ENCODE measurements at regions not wholly inside any gene's neighbourhood (a gene's known extent, or its start where the extent isn't known, plus 50 kb on each side); places are given as distances from the start of the nearest gene placed in this dataset.
A peak's percentile ranks its signal among the peaks of the same experiment; 100 is the strongest.

DNA sequence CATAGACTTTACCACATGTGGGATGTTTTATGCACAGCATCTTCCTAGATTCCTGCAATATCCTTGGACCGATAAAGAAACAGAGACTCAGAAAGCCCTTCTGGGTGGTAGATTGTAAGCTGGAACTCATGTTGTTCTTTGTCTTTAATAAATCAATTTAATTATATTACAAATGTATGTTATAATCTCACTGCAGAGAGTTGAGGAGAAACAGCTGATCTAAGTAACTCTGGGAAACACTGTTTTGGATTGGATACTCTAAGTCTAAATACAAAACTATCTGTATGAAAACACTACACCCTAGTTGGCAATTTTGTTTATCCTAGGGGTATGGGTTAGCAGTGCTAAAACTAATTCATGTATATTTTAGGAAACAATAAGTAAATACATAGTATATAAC is 1015.2 kb downstream of the XPNPEP1 start:
- DNase-seq = no peak

DNA sequence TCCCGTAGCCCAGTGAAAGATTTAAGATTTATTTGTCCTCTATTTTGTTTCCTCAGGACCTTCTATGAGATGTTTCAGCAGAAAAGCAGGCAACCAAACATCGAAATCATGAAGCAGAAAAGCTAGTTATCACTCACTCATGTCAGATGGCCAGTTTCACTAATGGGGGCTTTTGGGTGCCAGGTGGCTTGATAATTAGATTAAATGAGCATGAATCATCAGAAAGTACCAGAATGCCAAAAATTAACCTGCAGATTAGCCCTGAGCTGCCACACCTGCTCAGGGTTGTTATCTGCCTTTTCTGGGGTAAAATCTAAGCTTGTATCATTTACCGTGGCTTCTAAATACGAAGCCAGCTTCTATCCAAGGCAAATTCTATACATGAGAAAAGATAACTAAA is 1017.5 kb downstream of the XPNPEP1 start:
- DNase-seq = no peak

DNA sequence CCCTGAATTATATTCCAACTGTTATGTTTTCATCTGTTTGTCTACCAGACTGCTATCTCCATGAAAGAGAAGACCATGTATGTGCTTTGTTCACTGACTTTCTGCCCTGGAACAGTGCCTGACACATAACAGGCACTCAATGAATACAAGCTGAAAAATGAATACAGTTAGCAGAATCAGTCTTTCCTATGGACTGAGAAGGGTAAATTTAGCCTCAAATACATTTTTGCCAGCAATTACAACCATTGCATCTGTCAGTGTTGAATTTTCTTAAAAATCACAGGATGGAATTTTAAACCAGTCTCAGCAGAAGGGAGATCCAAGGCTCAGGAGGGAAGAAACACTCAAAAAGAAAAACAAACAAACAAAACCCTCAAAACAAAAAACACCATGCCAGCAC is 1018.1 kb downstream of the XPNPEP1 start:
- no peak for DNase-seq

DNA sequence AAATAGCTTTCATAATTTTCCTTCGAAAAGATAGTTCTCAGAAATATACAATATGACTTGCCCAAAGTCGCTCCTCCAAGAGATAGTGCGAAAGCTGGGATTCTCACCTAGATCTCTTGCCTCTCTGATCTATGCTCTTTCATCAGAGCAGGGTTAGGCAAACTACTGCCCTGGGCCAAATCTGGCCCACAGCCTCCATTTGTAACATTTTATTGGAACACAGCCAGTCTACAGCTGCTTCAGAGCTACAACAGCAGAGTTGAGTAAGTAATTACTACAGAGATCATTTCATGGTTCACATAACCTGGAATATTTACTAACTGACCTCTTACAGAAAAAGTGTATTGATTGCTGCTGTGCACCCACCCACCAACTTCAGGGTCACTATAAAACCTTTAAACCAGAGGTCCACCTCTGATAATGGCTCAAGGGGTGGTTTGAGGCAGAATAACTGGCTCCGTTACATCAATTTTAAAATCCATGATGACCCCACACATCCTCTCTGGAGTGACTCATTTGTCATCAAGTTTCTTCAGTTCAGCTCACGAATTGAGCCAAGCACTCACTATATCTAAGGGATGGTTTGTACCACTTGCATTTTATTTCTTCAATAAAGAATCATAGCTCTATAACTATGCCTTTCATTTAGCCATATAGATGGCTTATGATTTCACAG is 1019.0 kb downstream of the XPNPEP1 start:
- DNase-seq = no peak

DNA sequence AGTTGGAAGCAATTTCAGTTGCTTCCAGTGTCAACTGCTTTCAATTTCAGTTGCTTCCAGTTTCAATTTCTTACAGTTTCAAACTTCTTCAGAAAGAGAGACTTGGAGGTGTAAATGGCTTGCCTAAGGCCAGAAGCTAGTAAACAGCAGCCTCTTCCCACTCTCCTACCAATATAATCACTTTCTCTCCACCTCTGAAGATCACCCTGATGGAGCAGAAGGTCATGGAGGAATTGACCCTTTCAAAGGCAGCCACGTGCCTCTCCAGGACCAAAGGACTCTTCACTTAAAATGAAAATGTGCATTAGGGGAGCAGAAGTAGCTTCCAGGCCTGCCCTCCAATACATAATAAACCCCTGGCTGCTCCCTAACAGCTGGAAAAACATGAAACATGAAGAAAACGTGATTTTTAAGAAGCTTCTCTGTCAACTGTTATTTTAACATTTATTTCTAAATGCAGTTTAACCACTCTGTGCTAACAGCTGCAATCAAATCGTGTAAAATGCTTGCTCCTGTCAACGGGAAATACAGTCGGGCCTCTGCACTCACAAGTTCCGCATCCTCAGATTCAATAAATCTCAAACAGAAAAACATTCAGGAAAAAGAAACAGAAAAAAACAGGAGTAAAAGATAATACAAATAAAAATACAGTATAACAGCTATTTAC is 1020.6 kb downstream of the XPNPEP1 start:
- no peak for DNase-seq

DNA sequence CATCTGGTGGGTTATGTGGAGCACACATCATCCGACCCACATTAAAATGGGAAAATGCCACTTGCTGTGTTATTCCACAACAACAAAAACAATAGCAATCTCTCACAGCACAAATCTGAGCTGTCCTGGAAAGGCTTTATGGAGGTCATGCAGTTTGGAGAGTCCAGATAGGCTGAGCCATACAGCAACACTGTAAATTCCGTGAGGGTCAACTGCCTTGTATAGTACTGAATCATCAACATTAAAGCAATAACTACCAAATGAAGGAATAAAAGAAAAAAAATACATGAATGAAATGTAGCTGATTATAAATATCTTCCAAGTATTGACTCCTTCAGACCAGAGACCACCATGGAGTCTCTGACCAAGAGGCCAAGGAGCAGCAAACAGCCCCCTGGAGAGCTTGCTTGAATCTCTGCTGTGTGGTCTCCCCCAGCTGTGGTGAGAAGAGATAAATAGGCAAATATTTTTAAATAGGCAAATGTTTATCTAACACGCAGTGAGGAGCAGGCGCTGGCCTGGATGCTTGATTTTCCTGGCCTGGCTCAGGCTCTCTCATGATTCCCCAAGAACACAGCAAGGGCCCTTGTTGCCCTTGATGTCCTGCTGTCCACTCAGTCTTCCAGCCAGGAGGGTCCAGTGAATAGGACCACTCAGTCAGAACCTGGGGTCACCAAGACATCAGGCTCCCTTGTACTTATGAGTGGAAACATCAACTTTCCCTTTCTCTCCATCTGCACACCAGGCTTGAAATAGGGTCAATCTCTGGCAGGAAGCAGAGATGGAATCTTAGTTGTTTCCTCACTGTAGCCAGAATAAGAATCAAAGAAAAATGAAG is 1021.3 kb downstream of the XPNPEP1 start:
- DNase-seq = no peak

DNA sequence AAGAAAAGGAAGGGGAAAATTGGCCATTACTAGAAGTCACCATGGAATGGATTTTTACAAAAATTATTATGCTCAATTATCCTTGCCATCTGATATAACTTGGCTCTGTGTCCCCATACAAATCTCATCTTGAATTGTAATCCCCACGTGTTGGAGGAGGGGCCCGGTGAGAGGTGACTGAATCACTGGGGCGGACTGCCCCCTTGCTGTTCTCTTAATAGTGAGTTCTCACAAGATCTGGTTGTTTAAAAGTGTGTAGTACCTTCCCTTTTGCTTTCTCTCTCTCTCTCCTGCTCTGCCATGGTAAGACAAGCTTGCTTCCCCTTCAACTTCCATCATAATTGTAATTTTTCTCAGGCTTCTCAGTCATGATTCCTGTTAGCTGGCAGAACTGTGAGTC is 1023.6 kb downstream of the XPNPEP1 start:
- DNase-seq = no peak

DNA sequence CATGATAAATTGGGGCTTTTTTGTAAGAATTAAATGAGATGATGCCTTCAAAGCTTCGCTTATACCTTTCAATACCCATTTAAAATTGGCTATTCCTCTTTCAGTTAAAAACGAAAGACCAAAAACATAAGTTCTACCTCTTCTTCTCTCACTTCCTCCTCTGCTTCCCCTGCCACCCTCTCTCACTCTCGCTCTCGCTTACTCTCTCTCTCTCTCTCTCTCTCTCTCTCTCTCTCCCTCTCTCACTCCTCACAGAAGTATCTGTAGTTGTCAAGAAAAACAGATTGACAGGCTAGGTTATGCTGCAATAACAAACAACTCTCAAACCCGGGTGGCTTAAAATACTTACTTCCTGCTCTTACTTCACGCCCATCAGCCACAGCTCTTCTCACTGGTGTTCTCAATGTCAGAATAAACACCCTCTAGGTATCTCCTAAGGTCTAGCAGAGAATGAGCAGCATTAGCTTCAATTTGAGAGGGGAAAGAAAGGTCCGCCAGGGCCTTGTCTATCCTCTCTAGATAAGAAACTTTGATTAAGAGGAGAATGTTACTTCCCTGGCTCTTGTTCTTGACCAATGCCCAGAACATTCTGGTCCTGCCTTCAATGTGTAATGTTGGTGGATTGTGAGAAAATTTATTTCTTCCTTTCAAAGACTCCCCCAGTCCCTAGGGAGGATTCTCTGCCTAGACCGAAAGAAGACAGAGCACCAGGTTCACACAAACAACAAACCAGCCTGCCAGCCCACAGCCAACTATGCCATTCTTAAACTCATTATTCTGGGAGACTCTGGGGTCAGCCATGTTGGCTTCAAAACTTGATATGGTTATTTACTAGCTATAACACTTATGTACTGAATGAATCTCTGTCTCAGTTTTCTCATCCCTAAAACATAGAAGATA is 1028.7 kb downstream of the XPNPEP1 start:
- DNase-seq = peak; percentile 84

DNA sequence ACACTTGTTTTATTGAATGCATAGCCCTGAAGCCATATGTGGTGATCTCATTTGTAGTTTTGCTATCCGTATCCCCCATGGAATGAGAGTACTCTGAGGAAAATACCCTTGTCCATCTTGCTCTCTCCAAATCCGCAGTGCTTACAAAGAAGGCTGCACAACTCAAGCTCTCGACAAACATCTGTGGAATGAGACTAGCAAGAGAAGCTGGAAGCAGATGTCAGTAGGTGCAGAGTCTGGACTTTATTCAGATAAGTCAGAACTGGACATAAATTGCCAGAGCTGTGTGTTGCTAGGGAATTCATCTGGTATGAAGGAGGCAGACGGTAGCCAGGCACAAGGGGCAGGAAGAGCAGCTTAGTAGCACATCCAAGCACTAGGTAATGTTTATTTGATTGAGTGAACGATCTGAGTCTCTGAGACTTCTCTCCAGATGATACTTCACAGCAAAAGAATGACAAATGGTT is 1046.2 kb downstream of the XPNPEP1 start:
- no peak for DNase-seq

DNA sequence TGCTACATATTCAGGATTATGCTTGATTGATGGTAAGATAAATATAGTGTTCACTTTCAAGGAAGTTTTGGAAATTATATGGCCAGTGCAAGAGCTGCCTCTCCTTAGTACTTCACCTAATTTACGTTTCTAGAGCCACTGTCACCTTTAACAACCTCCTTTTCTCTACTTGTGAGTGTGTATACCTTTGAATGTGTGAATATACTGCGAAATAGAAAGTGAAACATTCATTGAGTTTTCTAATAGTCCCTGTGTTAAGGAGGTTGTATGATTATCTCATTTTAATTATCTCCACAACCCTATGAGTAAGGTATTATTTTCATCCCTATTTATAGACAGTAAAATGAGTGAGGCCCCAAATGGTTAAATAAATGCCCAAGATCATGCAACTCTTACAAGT is 1050.5 kb downstream of the XPNPEP1 start:
- DNase-seq = no peak

DNA sequence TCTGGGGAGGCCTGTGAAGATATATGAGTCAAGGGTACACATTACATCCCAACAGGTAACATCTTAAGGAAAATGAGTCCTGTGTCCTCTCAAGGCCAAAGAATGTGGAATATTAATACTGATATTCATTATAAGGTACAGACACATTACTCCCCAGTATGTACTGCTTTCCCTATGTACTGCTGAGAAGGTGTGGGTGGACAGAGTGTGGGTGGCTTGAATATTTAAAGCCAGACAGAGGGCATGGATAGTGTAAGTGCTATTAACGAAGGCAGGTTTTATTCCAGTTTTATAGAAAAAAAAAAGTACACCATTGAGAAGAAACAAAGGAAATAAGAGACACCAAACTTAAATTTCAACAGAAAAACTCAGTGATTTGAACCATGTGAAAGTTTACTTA is 1054.4 kb downstream of the XPNPEP1 start:
- no peak for DNase-seq

DNA sequence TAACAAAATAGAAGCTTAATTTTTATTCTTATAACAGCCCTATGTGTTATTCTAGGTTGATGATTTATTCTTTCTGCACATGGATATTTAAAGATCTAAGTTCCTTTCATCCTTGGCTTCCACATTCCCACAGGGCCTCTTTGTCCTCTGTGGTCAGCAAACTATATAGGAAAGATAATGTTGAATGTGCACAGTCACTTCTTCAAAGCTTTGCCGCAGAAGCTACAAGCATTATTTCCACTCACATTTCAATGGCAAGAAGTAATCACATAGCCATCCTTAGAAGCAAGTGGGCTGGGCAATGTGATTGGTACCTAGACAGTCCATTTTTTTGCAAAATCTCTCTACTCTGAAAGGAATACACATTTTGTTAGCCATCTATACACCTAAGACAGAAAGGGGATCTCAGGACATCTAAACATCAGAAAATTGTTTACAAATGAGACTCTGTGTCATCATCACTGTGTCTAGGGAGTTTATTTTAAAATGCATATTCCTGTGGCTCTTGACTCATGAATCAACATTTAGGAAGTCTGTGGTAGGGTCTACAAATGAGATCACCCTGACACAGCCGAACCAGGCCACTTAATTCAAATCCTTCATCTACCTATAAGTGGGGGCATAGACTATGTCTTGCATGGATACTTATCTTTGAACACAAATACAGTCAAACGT is 1060.5 kb downstream of the XPNPEP1 start:
- DNase-seq = no peak

DNA sequence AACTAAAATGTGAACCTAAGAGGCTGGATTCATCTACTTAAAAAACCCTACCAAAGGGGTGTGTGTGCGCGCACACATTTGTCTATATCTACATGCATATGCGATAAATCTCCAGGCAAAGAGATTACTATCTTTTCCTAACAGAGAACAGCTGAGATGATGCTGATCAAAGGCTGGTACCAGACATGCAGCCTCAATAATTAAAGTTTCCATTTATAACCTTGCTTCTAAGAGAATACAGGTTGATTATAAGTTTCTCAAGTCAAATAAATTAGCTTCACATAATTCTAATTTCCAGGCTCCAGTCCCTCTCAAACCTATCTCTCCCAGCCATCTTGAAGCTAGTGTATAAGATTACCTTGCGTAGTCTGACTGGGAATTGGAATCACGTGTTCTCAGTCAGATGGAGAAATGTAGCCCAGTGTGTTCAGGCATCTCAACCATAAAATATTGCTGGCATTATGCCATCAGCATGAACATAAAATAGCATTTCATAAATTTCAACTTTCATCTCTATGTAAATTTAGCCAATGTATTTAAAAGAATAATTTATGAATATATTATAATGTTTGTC is 1062.0 kb downstream of the XPNPEP1 start:
- DNase-seq = no peak

DNA sequence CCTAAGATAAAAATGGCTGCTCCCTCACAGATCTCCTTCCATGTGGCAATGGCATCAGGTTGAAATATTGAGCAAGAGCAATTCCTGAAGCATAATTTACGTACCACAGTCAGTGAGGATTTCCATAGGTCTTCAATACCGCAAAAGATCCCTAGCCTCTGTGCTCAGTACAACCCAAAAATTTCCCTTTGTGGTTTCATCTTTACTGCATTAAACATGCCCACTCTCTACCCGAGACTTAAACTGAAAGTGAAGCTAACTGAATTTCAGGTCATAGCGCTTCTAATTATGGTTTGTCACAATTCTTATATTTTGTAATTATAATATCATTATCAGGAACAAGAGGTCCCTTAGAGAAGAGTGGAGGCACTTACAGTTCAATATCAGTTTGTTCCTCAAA is 1071.1 kb downstream of the XPNPEP1 start:
- peak; percentile 15 for DNase-seq

DNA sequence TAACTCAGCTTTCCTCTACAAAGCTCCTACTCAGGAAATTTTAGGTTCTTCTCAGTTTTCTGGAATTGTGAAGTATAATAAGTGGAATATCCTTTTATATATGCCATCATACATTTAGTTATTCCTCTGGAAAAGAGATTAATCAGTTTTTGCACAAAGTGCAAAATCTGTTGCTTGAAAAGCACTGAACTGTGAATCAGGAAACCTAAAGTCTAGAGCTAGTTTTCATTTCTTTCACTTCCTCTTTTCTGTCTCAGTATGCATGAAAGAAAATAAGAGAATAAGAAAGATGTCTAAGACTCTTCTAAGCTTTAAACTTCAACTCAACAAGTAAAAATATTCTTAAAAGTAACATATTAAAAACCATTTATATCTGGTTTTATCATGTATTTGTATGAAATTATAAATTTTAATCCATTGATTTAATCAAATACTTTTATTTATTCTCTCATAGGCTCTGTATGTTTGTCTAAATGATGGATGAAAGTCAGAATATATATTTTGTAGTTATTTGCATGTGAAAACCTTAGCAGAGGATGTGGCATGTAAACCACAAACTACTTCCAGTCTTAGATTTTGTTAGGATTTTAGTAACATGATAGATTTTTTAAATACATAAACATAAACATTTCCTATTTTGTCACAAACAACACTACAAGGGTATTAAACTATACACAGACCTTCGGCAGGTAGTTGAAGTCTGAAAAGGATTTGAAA is 1073.0 kb downstream of the XPNPEP1 start:
- DNase-seq = peak; percentile 55

DNA sequence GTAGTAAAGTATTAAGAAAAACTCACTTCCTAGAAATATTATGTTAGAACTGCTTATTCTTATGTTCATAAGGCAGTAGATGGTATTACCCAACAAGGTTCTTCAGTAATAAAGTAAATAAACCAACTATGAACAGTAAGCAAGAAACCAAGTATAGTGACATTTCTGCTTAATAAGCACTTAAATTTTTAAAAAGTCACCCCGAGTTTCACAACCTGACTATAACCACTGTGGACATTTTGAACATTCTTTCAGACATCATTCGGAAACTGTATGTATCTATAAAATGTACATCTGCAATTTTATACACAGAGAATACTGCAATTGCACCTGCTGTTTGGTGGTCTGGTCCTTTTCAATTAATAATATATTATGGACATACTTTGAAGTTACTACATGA is 1073.6 kb downstream of the XPNPEP1 start:
- no peak for DNase-seq

DNA sequence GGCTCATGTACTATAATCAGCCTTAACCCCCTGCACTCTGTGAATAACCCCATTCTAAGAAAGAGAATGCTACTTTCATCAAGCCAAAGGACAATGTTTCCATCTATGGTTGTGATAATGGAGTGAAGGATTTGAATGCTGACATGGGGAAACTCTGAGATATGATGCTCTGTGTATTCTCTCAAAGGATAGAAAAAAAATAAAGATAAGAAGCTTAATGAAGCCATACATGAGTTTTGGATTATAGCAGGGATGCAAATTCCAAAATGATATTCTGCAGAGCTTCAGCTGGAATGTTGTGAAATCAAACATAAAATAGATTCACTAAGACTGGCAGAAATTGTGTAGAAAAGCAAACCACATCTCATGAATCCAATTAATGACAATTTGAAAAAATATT is 1074.1 kb downstream of the XPNPEP1 start:
- DNase-seq = no peak

DNA sequence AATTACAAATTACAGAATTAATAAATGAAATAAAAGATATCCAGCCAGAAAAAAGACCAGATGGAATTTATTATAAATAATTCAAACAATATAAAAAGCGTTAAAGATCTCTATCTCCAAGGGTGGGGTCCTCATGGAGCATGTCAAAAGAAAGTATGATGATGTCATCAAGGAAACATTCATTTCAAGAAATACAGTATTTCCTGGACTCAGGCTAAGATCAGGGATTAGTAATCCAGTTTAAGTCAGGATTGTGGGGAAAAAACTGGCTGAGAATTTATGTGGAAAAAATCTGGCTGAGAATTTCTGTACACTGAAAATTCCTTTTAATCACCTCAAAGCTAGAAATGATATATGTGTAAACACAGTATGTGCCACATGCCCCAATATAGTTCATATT is 1075.3 kb downstream of the XPNPEP1 start:
- DNase-seq = no peak

DNA sequence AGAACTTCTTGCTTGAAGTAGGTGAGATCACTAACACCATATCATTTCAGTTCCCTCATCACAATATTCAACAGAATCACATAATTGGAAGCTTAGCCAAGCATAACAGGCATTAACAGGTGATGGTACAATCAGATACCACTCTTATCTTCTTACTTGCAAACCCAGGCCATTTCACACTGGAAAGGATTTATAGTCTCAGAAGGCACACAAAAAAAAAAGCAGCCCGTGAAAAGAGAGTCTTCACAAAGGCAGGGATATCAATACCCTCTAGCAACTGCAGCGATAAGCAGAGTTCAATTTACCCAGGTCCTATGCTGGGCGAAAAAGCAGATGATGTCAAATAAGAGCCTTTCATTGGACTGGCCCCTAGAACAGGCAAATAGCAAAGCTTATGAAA is 1082.4 kb downstream of the XPNPEP1 start:
- DNase-seq = no peak

DNA sequence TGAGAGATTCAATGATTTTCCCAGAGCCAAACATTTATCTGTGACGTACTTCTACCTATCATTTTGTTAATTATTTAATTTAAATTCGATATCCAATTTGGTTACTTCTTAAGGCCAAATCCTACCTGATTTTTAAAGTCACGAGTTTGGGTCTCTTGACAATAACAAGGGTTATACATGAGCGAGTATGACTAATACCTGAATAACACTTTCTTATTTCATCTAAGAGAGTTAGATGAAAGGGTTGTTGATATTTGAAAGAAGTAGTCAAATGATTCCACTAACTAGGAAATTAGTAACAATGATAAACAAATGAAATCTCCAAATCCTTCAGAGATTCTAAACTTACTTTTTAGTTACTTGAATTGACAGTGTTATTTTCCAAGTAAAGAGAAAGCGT is 1086.9 kb downstream of the XPNPEP1 start:
- DNase-seq = no peak

DNA sequence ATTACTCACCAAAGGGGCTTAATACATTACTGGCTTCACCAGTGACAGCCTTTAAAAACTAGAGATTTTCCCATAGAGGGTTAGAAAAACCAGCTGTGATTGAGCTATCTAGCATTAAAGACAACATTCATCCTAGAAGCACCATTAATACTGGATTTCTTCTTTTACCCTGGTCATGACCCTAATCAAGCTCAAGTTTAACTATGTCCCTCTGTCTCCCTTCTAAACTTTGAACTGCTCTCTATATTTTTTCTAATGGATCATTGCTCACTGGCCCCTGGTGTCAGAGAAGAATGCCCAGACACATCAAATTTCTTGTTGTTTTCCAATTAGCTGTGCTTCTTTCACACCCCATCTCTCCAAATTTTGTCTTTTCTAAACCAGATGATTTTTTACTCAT is 1101.3 kb downstream of the XPNPEP1 start:
- DNase-seq = no peak

Data from MV-4-11 (cell line).